HG02763 (cell line): ENCODE measurements at regions not wholly inside any gene's neighbourhood (a gene's known extent, or its start where the extent isn't known, plus 50 kb on each side); places are given as distances from the start of the nearest gene placed in this dataset.
A peak's percentile ranks its signal among the peaks of the same experiment; 100 is the strongest.

Experiments
- ATAC-seq: cut with Tn5 transposase; IDR thresholded peaks from one replicate; pipeline ENCODE4 v1.9.1; 2021; ENCODE audit warnings: mild to moderate bottlenecking, moderate library complexity; ENCODE audit not compliant: unreplicated experiment

- no peak for ATAC-seq
Measured at GRCh38 chr12:24425601-24425970, 476.1 kb upstream of the SOX5 start.

- ATAC-seq: no peak
Measured at GRCh38 chr12:24424889-24425600, 475.6 kb upstream of the SOX5 start.

DNA sequence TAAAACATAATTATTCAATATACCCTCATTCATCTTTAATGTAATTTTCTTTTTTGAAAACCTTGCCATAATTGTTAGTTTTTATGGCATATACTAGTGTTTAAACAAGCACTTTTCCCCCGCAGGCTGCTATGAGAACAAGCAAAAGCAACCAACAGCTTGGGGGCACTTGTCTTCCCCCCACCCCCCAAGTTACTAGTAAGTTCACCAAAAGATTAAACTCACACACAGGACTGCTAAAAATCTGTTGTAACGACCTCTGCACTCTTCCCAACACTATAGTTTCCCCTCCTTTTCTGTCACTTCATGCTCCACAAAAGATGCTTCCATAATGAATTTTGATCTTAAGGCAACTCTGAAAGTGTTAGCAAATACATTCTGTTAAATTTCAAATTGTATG is 474.9 kb upstream of the SOX5 start:
- no peak for ATAC-seq

GRCh38 chr12:24423611-24424010 is 474.1 kb upstream of the SOX5 start:
- no peak for ATAC-seq

- no peak for ATAC-seq
Measured at GRCh38 chr12:24421759-24422158, 472.3 kb upstream of the SOX5 start.

DNA sequence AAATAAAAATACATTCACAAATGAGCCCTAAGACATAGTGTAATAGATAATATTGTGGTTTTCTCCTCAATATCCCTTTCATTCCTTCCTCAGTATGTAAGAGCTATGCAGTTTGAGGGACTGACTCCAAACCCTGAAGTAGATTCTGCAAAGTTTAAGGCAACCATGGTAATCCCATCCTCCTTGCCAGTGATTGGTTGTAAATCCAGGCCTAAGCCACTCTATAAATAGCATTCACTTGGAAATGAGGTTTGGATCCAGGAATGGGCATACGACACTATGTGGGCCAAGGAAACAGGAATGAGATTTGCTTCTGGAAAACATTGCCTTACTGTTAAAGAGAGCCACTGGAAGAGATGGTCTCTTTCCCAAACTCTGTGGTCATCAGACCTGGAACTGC is 468.7 kb upstream of the SOX5 start:
- no peak for ATAC-seq

GRCh38 chr12:24416423-24417109 is 467.1 kb upstream of the SOX5 start:
- ATAC-seq: no peak

- no peak for ATAC-seq
Measured at GRCh38 chr12:24415934-24416333, 466.5 kb upstream of the SOX5 start.

- no peak for ATAC-seq
Measured at GRCh38 chr12:24414480-24414879, 465.0 kb upstream of the SOX5 start.

GRCh38 chr12:24411948-24412347 is 462.5 kb upstream of the SOX5 start:
- no peak for ATAC-seq

DNA sequence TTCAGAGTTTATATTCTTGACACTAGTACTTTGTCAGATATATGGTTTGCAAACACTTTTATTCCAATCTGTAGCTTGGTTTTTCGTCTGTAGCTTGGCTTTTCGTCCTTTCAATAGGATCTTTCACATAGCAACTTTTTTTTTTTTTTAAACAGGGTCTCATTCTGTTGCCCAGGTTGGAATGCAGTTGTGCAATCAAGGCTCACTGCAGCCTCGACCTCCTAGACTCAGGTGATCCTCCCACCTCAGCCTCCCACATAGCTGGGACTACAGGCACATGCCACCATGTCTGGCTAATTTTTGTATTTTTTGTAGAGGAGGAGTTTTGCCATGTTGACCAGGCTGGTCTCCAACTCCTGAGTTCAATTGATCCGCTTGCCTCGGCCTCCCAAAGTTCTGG is 460.4 kb upstream of the SOX5 start:
- ATAC-seq: no peak

DNA sequence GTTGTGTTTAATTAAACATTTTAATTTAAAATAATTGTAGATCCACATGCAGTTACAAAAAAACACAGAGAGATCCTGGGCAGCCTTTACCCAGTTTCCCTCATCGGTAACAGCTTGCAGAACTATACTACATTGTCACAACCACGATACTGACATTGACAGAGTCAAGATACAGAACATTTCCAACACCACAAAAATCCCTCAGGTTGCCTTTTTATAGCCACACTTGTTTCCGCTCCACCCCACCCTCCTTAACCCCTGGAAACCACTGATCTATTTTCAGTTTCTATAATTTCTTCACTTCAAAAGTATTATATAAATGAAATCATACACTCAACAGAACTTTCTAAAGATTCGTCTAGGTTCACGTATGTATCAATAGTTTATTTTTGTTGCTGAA is 458.8 kb upstream of the SOX5 start:
- ATAC-seq: no peak

DNA sequence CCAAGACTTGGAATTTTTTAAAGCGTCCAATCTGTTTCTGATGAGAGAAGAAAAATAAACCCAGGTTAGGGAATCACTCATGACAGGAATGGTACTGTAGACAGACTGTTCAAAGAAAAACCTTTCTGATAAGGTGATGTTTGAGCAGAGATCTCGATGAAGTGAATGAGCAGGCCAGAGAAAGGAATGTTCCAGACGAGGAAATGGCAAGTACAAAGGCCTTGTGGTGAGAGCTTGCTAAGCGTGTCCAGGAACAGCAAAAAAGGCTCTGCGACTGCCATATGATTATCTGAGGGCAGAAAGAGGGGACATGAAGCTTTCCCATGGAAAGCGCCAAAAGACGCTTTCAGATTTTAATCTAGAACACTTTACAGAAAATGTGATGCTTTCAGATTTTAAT is 458.4 kb upstream of the SOX5 start:
- ATAC-seq: no peak

- no peak for ATAC-seq
Measured at GRCh38 chr12:24404086-24404815, 454.8 kb upstream of the SOX5 start.

GRCh38 chr12:24400533-24400932 is 451.1 kb upstream of the SOX5 start:
- ATAC-seq: no peak

DNA sequence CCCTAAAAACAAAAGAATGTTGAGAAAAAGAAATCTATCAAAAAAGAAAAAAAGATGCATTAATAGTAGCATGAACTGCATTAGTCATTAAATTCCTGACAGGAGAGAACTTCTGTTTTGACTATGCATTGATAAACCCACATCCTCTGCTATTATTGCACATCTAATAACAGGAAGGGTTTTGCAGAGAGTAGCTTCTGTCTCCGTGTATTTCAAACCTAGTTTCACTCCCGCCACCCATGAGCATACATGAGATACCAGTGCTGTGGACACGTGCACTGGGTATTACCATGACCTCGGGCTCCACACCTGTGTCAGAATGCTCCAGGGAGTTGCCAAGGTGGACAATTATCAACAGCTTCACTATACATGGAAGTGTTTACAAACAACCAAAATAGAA is 449.1 kb upstream of the SOX5 start:
- ATAC-seq: peak; percentile 65

- ATAC-seq: no peak
Measured at GRCh38 chr12:24396224-24396623, 446.8 kb upstream of the SOX5 start.

- no peak for ATAC-seq
Measured at GRCh38 chr12:24394246-24394645, 444.8 kb upstream of the SOX5 start.

GRCh38 chr12:24393071-24393470 is 443.6 kb upstream of the SOX5 start:
- ATAC-seq: no peak

DNA sequence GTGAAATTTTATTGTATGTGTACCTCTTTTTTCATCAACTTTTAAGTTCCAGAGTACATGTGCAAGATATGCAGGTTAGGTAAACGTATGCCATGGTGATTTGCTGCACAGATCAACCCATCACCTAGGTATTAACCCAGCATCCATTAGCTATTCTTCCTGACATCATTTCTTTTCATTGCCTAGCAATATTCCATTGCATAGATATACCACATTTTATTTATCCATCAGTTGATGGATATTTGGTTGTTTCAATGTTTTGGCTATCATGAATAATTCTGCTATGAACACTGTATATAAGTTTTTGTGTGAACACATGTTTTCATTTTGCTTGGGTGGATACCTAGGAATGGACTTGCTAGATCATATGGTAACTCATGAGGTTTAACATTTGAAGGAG is 439.9 kb upstream of the SOX5 start:
- ATAC-seq: no peak

DNA sequence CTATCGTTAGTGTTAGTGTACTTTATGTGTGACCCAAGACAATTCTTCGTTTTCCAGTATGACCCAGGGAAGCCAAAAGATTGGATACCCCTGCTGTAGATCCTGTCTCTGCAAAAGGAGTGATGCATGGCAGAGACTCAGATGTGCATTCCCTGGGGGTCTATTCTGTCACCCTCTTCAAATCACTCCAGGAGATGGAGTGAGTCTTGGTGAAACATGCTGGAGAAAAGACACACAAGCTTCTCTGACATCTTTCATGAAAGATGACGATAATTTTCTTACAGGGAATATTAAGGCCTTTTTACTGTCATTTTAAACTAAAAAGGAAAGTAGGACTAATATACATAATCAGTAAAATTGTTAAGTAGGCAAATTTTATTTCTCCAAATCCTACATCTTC is 437.9 kb upstream of the SOX5 start:
- ATAC-seq: no peak

DNA sequence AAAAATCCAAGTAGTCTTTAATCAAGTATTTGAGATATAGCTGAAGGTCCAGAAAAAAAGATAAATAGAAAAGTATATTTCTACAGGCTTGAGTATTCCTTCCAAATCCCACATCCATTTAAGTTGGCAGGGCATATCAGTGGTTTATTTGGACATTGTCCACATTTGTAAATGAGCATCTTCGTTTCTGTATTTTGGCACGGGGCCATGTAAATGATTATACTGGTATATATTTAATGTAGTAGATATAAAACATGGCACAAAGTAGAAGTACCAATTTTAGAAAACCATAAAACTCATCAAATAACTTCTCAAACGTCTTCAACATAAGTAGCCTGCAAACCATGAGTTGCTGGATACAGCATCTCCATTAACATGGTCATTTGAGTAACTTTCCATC is 437.4 kb upstream of the SOX5 start:
- no peak for ATAC-seq
